NCI-H526 treated with DMSO at 0.1 percent for 48 hours (cell line): ENCODE measurements at regions not wholly inside any gene's neighbourhood (a gene's known extent, or its start where the extent isn't known, plus 50 kb on each side); places are given as distances from the start of the nearest gene placed in this dataset.
"Not testable (repeated sequence)": the region's sequence is repeated elsewhere in the genome, so short reads cannot be mapped to it uniquely, and the experiment has no call there.

Experiments
- DNase-seq: peaks from one replicate; lab custom pipeline; 2025; lab: John Stamatoyannopoulos, UW

- no peak for DNase-seq
Measured at GRCh38 chr16:17983847-17984639, 352.5 kb downstream of the NPIPA8 start.

- DNase-seq, result no peak
Measured at GRCh38 chr16:17983114-17983513, 353.4 kb downstream of the NPIPA8 start.

GRCh38 chr16:17977260-17977659, 359.3 kb downstream of the NPIPA8 start:
- no peak for DNase-seq

GRCh38 chr16:17972460-17972943, 364.0 kb downstream of the NPIPA8 start:
- DNase-seq, result no peak

- DNase-seq, result no peak
Measured at GRCh38 chr16:17970816-17971331, 365.7 kb downstream of the NPIPA8 start.

GRCh38 chr16:17970157-17970765, 366.3 kb downstream of the NPIPA8 start:
- DNase-seq, result no peak

GRCh38 chr16:17965133-17965900, 371.2 kb downstream of the NPIPA8 start:
- no peak for DNase-seq

GRCh38 chr16:17964196-17964595, 372.3 kb downstream of the NPIPA8 start:
- no peak for DNase-seq

GRCh38 chr16:17963185-17963836, 373.2 kb downstream of the NPIPA8 start:
- DNase-seq, result no peak

- no peak for DNase-seq
Measured at GRCh38 chr16:17962726-17963125, 373.8 kb downstream of the NPIPA8 start.

GRCh38 chr16:17961822-17962221, 374.7 kb downstream of the NPIPA8 start:
- DNase-seq, result not testable (repeated sequence)

- no peak for DNase-seq
Measured at GRCh38 chr16:17951378-17951777, 385.2 kb downstream of the NPIPA8 start.

GRCh38 chr16:17949982-17950250, 386.6 kb downstream of the NPIPA8 start:
- no peak for DNase-seq

GRCh38 chr16:17949141-17949981, 387.2 kb downstream of the NPIPA8 start:
- no peak for DNase-seq

- no peak for DNase-seq
Measured at GRCh38 chr16:17947637-17948036, 388.9 kb downstream of the NPIPA8 start.

GRCh38 chr16:17947165-17947564, 389.4 kb downstream of the NPIPA8 start:
- no peak for DNase-seq

GRCh38 chr16:17945080-17945601, 391.4 kb downstream of the NPIPA8 start:
- no peak for DNase-seq

GRCh38 chr16:17944345-17944744, 392.2 kb downstream of the NPIPA8 start:
- no peak for DNase-seq

- DNase-seq, result no peak
Measured at GRCh38 chr16:17942067-17942466, 394.5 kb downstream of the NPIPA8 start.

- DNase-seq, result no peak
Measured at GRCh38 chr16:17940584-17941364, 395.8 kb downstream of the NPIPA8 start.
